H1 (cell line): ENCODE measurements at regions not wholly inside any gene's neighbourhood (a gene's known extent, or its start where the extent isn't known, plus 50 kb on each side); places are given as distances from the start of the nearest gene placed in this dataset.

Source experiments
- ATF3 ChIP-seq: IDR thresholded peaks from 2 replicates; pipeline ENCODE4 v1.6.1; 2011; ENCODE audit warnings: low read depth, mild to moderate bottlenecking, low read length; ENCODE audit not compliant: insufficient read depth
- CBX5 ChIP-seq: fragments of 300-800, 300-1000 bp; sonication (generic); IDR thresholded peaks from 2 replicates; pipeline ENCODE4 v1.7.1; 2016; ENCODE audit warnings: antibody characterized with exemption, low read length, low read depth
- HDAC2 ChIP-seq, 2 experiments: fragments of 300-600 bp in 1 of 2; sonication (generic) in 1 of 2; IDR thresholded peaks; 2 replicates each; pipeline ENCODE4 v1.6.1; 2011 to 2012; ENCODE audit warnings: low read depth in 2 of 2, low read length in 2 of 2, mild to moderate bottlenecking in 2 of 2, moderate library complexity in 2 of 2, borderline replicate concordance in 1 of 2, inconsistent platforms in 1 of 2
- KDM1A ChIP-seq: fragments of 200-600, 300-600 bp; sonication (generic); IDR thresholded peaks from 2 replicates; pipeline ENCODE4 v1.7.1; 2016; ENCODE audit warnings: mild to moderate bottlenecking, low read length, borderline replicate concordance
- NRF1 ChIP-seq: IDR thresholded peaks from 2 replicates; pipeline ENCODE4 v1.6.1; 2011; ENCODE audit warnings: mild to moderate bottlenecking, low read depth, low read length, improper control_type of control experiment
- PHF8 ChIP-seq: fragments of 200-600 bp; sonication (generic); conservative IDR thresholded peaks from 2 replicates; pipeline ENCODE4 v1.7.1; 2012; ENCODE audit warnings: low read depth, mild to moderate bottlenecking, inconsistent platforms, low read length, moderate library complexity
- YY1 ChIP-seq: IDR thresholded peaks from 2 replicates; pipeline ENCODE4 v1.6.1; 2011; ENCODE audit warnings: low read depth, mild to moderate bottlenecking, low read length

- TF ChIP-seq NRF1 (no peak), YY1 (no peak), ATF3 (no peak), CBX5 (no peak), KDM1A (no peak), HDAC2 (IDR thresholded peaks at IDR 0.05; ENCODE audit: borderline replicate concordance in 1 of 2, low read depth in 2 of 2, low read length in 2 of 2) (no peak), PHF8 (no peak)
Measured at GRCh38 chr1:234940841-234941240, 187.8 kb downstream of the TOMM20 start (continued).
